ENCODE measurements at regions not wholly inside any gene's neighbourhood (a gene's known extent, or its start where the extent isn't known, plus 50 kb on each side); places are given as distances from the start of the nearest gene placed in this dataset.

GRCh38 chr11:90326647-90327046, 103.8 kb upstream of the CHORDC1 start:
- Histone ChIP-seq H3K4me1 (ENCODE audit: control insufficient read depth, insufficient read depth, low read length) (no peaks in the 10 kb centered on the region), H2AK9ac (replicated peaks; ENCODE audit: low read depth, low read length, poor library complexity) (no peak overlapping the region), H3K9me1 (ENCODE audit: insufficient read depth, low read length) (no peaks in the 10 kb centered on the region), H3K9me3 (ENCODE audit: control insufficient read depth, insufficient read depth, low read length) (peaks cover 3% of the 10 kb centered on the region; the same call in 1 of the 2 replicates), H2BK20ac (ENCODE audit: low read depth, low read length) (no peak overlapping the region), H3K4me3 (ENCODE audit: insufficient read depth, low read depth, low read length) (no peak overlapping the region), H3K9ac (ENCODE audit: low read depth, low read length) (no peak overlapping the region), H3K27ac (ENCODE audit: insufficient read depth, low read length) (no peak overlapping the region), H4K91ac (ENCODE audit: insufficient read depth, low read depth, low read length) (no peak overlapping the region), H3K4me2 (ENCODE audit: low read depth, low read length) (no peak overlapping the region), H4K5ac (ENCODE audit: low read depth, low read length) (no peak overlapping the region), H2BK5ac (ENCODE audit: low read depth, low read length, poor library complexity, severe bottlenecking) (no peak overlapping the region), H4K8ac (ENCODE audit: low read depth in 2 of 2, low read length in 2 of 2) (no peak overlapping the region), H3K56ac (ENCODE audit: extremely low read depth, insufficient read depth, low read length) (no peak overlapping the region), H3K4ac (ENCODE audit: low read depth, low read length) (no peak overlapping the region), H2AFZ (replicated peaks; ENCODE audit: low read length, poor library complexity) (no peak overlapping the region), H3K79me1 (ENCODE audit: low read depth in 1 of 2, low read length in 2 of 2) (no peaks in the 10 kb centered on the region), H3K27me3 (ENCODE audit: control insufficient read depth, insufficient read depth, low read length) (no peaks in the 10 kb centered on the region), H3K14ac (replicated peaks; ENCODE audit: low read depth, low read length) (no peak overlapping the region), H3K18ac (ENCODE audit: low read depth, low read length) (no peak overlapping the region), H3K23ac (ENCODE audit: low read depth, low read length) (no peak overlapping the region), H4K20me1 (ENCODE audit: insufficient read depth, low read length) (no peaks in the 10 kb centered on the region), H2BK15ac (ENCODE audit: low read depth, low read length) (no peak overlapping the region), H2AK5ac (ENCODE audit: low read depth, low read length) (no peak overlapping the region), H3K36me3 (ENCODE audit: control insufficient read depth, insufficient read depth, low read length) (no peaks in the 10 kb centered on the region), H2BK120ac (ENCODE audit: low read depth, low read length) (no peak overlapping the region)
- CTCF ChIA-PET: no interaction called here
- dilution Hi-C loops (cut with HindIII; ENCODE audit: low sequenced_read_pairs, unreplicated experiment) (no loop called here), in situ Hi-C loops (cut with MboI; ENCODE audit: low sequenced_read_pairs) (no loop called here), intact Hi-C loops (cut with micrococcal nuclease) (no loop called here)
- BruUV-seq (replicated peaks): no TSS peak
- WGBS, 2 experiments (ENCODE audit: extremely low coverage in 2 of 2, insufficient read length in 1 of 2): no CpG with 5 or more reads among the region's 2 CpGs
- POLR2A ChIA-PET (ENCODE audit: unreplicated experiment): no interaction called here
- DNase-seq (no peak), ATAC-seq (ENCODE audit: low read depth) (no peak)
- TF ChIP-seq SMC3 (IDR thresholded peaks at IDR 0.05; ENCODE audit: low read depth, low read length) (no peak), RFX5 (IDR thresholded peaks at IDR 0.05; ENCODE audit: low read depth, low read length) (no peak), BHLHE40 (IDR thresholded peaks at IDR 0.05; ENCODE audit: low read depth, low read length) (no peak), RCOR1 (IDR thresholded peaks at IDR 0.05; ENCODE audit: insufficient replicate concordance, low read length) (no peak), CEBPB (IDR thresholded peaks at IDR 0.05; ENCODE audit: low read depth, low read length) (no peak)

Measured in IMR-90 (cell line).